GM19239 (cell line): ENCODE measurements at regions not wholly inside any gene's neighbourhood (a gene's known extent, or its start where the extent isn't known, plus 50 kb on each side); places are given as distances from the start of the nearest gene placed in this dataset.

Source experiments
- DNase-seq: peaks from one replicate; pipeline ENCODE4 v3.0.0; 2011; ENCODE audit warnings: low spot score; ENCODE audit not compliant: insufficient read length
- FAIRE-seq: peaks from 2 replicates; lab custom pipeline; 2011; peaks lifted over from hg19 to GRCh38; lab: Jason Lieb, UNC

- DNase-seq (no peak), FAIRE-seq (no peak)
Observed at GRCh38 chr11:70486731-70487130, 88.4 kb downstream of the CTTN start.

- DNase-seq (no peak), FAIRE-seq (no peak)
Observed at GRCh38 chr11:70487160-70487559, 88.8 kb downstream of the CTTN start.

- no peak for FAIRE-seq
- DNase-seq, result no peak
Observed at GRCh38 chr11:70487756-70488155, 89.4 kb downstream of the CTTN start.

GRCh38 chr11:70488171-70488703, 89.9 kb downstream of the CTTN start:
- no peak for FAIRE-seq
- DNase-seq, result no peak

GRCh38 chr11:70489276-70489675, 90.9 kb downstream of the CTTN start:
- FAIRE-seq, result no peak
- DNase-seq, result no peak

GRCh38 chr11:70490208-70490607, 91.9 kb downstream of the CTTN start:
- DNase-seq (no peak), FAIRE-seq (no peak)

GRCh38 chr11:70490723-70491558, 92.6 kb downstream of the CTTN start:
- no peak for FAIRE-seq
- no peak for DNase-seq

GRCh38 chr11:70491696-70492472, 93.6 kb downstream of the CTTN start:
- FAIRE-seq (no peak), DNase-seq (no peak)

- no peak for DNase-seq
- FAIRE-seq, result no peak
Observed at GRCh38 chr11:70493089-70493474, 94.8 kb downstream of the CTTN start.

- DNase-seq, result no peak
- no peak for FAIRE-seq
Observed at GRCh38 chr11:70493891-70494290, 95.6 kb downstream of the CTTN start.

- FAIRE-seq, result no peak
- DNase-seq, result no peak
Observed at GRCh38 chr11:70494559-70495350, 96.4 kb downstream of the CTTN start.

GRCh38 chr11:70495351-70496310, 97.3 kb downstream of the CTTN start:
- no peak for DNase-seq
- FAIRE-seq, result no peak

GRCh38 chr11:70496591-70497535, 98.5 kb downstream of the CTTN start:
- FAIRE-seq, result no peak
- DNase-seq, result no peak

- DNase-seq (no peak), FAIRE-seq (no peak)
Observed at GRCh38 chr11:70497536-70498075, 99.3 kb downstream of the CTTN start.

- DNase-seq, result no peak
- no peak for FAIRE-seq
Observed at GRCh38 chr11:70498171-70498571, 99.8 kb downstream of the CTTN start.

GRCh38 chr11:70498976-70499801, 100.9 kb downstream of the CTTN start:
- FAIRE-seq, result no peak

More at GRCh38 chr11:70498976-70499801, 100.9 kb downstream of the CTTN start:
- DNase-seq, result no peak
